LNCAP (cell line): ENCODE measurements at regions not wholly inside any gene's neighbourhood (a gene's known extent, or its start where the extent isn't known, plus 50 kb on each side); places are given as distances from the start of the nearest gene placed in this dataset.

Experiments
- CTCF ChIP-seq: fragments of 450-650 bp; IDR thresholded peaks from 2 replicates; pipeline ENCODE4 v1.5.1; 2017; ENCODE audit warnings: mild to moderate bottlenecking

- no peak for TF ChIP-seq CTCF
Measured at GRCh38 chr5:53819482-53819881, 259.0 kb downstream of the NDUFS4 start.

- TF ChIP-seq CTCF = no peak
Measured at GRCh38 chr5:53820119-53820801, 259.8 kb downstream of the NDUFS4 start.

GRCh38 chr5:53820802-53821171, 260.3 kb downstream of the NDUFS4 start:
- TF ChIP-seq CTCF = no peak

- no peak for TF ChIP-seq CTCF
Measured at GRCh38 chr5:53825016-53825415, 264.6 kb downstream of the NDUFS4 start.

GRCh38 chr5:53825926-53826325, 265.5 kb downstream of the NDUFS4 start:
- no peak for TF ChIP-seq CTCF

GRCh38 chr5:53826504-53826903, 266.1 kb downstream of the NDUFS4 start:
- no peak for TF ChIP-seq CTCF

GRCh38 chr5:53827211-53827651, 266.8 kb downstream of the NDUFS4 start:
- no peak for TF ChIP-seq CTCF

GRCh38 chr5:53831496-53831895, 271.1 kb downstream of the NDUFS4 start:
- no peak for TF ChIP-seq CTCF
